GM21526 (cell line): ENCODE measurements at regions not wholly inside any gene's neighbourhood (a gene's known extent, or its start where the extent isn't known, plus 50 kb on each side); places are given as distances from the start of the nearest gene placed in this dataset.
"Not testable (repeated sequence)": the region's sequence is repeated elsewhere in the genome, so short reads cannot be mapped to it uniquely, and the experiment has no call there.

Experiments used
- ATAC-seq: cut with Tn5 transposase; IDR thresholded peaks from one replicate; pipeline ENCODE4 v1.9.1; 2021; ENCODE audit warnings: moderate library complexity; ENCODE audit not compliant: unreplicated experiment, low FRiP score

DNA sequence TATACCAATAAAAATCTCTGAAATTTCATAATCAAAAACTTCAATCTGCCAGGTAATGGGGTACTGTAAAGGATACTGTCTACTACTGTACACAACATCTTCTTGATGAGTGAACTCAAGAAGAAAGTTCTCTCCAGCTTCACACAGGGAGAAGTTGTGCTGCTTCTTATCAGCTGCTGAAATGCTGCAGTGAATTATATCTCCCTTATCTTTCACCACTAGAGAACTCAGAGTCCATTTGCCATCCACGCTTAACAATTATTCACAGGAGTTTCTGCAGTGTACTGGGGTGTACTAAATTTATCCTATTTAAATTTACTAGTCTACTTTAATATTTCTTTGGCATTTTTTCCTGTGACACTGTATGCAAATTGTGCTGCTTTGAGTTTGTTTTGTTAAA, 384.8 kb downstream of the TFAP2B start:
- ATAC-seq, result no peak

DNA sequence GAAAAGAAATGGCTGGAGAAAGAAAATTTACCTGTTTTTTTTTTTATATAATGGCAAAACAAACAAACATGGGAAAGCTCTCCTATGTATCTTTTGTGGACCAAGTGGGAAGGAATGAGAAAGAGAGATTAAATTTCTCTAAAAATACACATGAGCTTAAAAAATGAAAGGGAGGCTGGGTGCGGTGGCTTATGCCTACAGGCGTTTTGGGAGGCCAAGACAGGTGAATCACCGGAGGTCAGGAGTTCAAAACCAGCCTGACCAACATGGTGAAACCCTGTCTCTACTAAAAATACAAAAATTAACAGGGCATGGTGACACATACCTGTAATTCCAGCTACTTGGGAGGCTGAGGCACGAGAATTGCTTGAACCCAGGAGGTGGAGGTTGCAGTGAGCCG, 388.0 kb downstream of the TFAP2B start:
- ATAC-seq, result not testable (repeated sequence)

DNA sequence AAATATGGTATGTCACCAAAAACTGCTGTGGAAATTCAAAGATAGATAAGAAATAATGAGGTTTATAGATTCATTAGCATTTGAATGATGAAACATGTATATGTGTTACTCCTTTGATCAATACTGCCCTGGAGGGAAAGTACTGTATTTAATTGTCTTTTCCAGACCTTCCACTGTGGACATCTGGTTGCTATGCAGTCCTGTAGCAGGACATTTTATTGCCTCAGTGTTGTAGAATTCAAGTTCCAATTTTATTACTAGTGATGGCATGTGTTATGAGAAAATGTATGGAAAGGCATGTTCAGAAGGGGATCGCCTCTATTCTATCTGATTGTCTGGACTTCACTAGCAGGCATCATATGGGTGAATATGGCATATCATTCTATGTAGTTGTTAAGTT, 391.0 kb downstream of the TFAP2B start:
- ATAC-seq, result no peak

DNA sequence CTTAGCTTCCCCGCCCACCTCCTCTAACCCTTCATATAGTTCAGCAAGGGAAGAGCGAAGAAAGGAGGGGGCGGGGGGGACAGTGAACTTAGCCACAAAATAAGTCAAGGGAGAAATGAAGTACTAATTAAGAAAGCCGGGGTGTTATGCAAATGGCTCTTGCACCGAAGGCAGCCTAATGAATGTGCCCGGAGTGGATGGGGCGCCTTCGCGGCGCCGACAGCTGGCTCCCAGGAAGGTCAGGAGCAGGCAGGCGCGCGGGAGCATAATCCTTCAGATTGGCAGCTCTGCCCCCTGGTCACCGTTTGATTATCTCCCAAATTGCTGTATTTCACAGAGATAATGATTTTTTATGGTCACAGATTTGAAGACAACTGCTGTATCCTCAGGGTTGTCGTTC, 395.1 kb downstream of the TFAP2B start:
- no peak for ATAC-seq

DNA sequence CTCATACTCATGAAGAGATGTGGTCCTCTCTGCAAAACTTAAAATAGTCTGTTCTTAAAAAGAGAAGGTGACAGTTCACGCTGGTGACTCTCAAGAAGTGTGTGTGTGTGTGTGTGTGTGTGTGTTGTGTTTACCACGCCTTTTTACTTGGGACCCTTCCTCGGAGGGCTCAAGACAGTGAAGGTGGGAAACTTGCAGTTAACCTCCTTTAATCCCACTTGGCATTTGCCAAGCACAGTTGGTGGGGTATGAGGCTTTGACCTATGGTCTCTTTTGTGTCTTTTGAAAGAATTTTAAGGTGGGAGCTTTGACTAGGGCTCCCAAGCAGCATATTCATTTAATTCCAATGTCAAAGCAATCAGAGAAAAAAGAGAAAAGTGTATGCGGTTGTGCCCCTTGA, 395.8 kb downstream of the TFAP2B start:
- no peak for ATAC-seq

DNA sequence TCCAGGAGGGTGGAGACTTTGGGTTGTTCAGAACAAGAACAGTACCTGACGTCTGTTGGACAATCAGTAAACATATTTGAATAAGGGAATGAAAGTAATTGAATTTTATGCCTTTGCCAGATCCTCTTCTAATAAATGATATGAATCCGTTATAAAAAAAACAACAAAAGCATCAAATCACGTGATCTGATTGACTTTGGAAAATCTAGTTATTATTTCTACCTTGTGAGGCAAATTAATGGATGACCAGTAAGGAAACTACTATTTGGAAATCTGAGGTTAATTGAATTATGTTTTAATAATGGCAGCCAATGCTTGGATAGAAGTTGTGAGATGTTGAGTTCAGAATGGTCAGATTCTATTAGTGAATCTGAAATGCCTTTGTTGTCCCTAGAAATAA, 399.5 kb downstream of the TFAP2B start:
- no peak for ATAC-seq

DNA sequence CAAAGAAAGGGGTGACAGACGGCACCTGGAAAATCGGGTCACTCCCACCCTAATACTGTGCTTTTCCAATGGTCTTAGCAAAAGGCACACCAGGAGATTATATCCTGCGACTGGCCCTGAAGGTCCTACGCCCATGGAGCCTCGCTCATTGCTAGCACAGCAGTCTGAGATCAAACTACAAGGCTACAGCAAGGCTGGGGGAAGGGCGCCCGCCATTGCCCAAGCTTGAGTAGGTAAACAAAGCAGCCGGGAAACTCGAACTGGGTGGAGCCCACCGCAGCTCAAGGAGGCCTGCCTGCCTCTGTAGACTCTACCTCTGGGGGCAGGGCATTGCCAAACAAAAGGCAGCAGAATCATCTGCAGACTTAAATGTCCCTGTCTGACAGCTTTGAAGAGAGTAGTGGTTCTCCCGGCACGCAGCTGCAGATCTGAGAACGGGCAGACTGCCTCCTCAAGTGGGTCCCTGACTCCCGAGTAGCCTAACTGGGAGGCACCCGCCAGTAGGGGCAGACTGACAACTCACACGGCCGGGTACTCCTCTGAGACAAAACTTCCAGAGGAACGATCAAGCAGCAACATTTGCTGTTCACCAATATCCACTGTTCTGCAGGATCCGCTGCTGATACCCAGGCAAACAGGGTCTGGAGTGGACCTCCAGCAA, 406.0 kb downstream of the TFAP2B start:
- ATAC-seq, result not testable (repeated sequence)

DNA sequence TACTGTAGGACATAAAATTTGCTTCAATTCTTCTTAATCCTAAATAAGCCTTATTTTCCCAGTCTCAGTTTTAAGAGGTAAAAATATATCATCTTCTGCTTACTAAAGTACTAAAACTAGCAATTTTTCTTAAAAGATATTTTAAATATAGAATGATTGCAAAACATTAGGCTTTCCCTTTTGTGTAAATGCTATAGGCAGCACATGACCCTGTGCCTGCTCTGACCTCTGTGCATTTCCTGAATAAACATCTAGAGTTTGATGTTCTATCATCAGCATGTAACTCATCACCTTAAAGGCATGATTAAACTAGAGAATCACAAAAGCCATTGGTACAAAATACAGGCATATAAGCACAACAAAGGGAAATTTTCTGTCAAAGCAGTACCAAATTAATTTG, 422.7 kb downstream of the TFAP2B start:
- ATAC-seq, result no peak

DNA sequence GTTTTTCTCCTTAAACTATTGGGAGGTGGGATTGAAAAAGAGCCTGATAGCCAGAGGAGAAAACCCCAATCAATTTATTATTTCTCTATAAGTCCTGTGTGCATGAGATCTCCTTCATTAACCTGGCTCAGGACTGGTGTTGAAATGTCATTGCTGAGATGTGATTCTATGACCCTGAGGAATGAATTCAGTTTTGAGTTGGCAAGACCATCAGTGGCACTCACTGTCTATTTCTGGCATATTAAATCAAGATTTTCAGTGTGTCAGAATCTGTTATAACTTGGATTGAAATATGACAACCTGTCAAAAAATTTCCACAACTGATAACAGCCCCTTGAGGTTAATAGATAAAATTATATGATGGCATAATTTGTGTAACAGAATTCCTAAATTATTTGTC, 431.1 kb downstream of the TFAP2B start:
- no peak for ATAC-seq

DNA sequence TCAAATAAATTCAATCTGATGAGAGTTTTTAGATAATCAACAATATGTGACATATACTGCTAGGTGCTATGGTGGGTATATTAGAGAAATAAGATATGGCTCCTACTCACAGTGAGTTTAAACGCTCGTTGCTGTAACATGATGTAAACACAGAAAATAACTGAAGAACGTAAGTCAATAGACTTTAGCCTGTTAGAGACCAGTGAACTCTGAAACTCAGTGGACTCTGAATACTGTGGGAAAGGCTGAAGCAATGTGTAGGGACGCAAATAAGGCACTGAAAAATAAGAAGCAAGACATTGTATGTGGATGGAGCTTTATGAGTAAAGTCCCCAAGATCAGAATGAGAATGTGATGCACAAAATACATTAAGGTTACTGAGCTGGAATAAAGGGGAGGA, 431.6 kb downstream of the TFAP2B start:
- no peak for ATAC-seq

DNA sequence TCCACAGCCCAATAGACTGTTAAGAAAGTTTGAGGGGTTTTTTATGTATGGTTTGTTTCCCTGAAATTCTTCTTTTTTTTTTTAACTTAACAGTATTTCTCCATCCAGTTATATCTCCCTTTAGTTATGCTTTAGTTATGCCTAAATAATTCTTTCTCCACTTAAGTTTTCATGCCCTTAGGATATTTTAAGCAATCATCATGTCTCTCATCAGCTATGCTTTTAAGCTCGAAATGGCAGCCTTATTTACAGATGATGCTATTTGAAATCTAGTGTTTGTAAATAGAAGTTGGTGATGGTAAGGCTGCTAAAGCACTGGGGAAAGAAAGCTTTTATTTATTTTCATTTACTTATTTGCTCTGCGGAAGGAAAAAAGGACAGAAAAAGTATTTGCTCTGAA, 439.3 kb downstream of the TFAP2B start:
- no peak for ATAC-seq

DNA sequence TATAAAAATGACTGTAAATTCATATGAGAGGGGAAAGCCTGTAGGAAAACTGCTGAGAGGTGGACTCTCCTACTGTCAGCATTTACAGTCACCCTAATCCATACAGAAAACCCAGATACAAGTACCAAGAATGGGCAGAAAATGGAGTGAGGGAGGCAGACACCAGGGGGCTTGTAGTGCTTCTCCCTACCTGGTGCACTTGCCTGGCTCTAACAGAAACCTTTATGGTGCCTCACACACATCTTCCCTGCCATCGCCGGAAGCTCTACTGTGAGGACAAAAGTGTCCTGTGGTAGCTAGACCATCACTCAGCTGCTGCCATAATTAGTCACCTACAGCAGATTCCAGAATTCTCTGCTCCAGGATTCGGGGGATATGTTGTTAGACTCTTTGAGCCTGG, 441.3 kb downstream of the TFAP2B start:
- ATAC-seq, result no peak

DNA sequence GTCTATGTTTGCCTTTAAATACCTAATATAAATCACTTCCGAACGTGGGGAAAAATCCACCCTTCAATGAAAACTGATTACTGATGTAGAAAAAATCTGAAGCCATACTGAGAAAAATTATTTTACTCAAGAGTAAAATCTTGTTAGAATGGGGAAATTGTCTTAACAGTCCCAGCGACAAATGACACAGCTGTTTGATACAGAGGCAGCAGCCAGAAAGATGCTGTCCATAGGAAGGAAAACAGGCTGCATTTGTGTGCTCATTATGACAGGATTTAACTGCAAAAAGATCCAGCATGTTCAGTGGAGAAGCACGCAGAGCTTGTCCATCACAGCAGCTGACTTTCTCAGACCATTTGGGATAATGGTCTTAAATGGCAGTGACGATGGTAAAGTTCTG, 443.0 kb downstream of the TFAP2B start:
- ATAC-seq, result no peak

DNA sequence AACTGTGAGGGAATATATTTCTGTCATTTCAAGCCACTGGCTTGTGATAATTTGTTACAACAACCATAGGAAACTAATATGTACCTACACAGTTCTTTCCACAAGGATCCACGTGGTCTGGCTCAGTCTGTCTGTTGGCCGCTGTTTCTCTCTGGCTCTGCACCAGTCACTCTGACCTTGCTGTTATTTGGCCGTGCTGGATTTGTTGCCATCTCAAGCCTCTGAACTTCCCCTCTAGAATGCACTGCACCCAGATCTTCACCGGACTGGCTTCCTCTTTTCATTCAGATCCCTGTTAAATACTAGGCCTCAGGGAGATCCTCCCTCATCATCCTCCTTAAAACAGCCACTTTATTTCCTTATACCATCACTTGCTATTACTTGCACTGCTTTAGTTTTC, 446.8 kb downstream of the TFAP2B start:
- no peak for ATAC-seq

DNA sequence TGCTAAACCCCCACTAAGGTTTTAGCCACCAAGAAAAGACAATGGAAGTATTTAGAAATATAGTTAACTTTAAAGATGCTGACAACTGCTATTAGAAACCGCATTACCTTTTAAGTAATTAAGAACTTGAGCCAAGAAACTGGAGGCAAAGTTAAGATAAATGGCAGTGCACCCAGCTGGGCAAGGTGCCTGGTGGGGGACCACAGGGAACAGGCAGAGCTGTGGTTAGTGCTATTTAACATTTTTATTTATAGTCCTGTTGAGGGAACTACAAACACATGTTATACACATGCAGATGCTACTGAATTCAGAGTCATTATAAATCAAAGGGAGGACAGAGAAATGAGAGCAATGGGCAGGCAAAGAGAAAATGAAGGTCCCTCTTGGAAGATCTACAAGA, 447.9 kb downstream of the TFAP2B start:
- ATAC-seq, result no peak

DNA sequence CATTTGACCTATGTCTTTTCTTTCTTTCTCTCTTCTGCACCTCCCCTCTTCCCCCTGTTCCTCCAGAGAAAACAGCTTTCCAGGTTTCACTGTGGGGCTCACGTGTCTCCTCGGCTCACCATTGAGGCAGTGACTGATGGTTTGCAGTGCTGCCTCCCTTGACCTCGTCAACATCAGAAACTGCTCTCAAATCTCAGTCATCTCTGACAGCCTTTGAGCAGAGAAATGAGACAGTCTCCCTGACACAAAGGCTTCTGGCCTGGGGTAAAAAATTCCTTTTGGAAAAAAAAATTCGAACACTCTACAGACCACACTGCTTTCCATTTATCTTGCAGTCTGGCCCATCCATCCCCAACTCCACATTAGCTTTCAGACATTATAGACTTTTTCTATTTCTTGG, 450.0 kb downstream of the TFAP2B start:
- ATAC-seq, result no peak

DNA sequence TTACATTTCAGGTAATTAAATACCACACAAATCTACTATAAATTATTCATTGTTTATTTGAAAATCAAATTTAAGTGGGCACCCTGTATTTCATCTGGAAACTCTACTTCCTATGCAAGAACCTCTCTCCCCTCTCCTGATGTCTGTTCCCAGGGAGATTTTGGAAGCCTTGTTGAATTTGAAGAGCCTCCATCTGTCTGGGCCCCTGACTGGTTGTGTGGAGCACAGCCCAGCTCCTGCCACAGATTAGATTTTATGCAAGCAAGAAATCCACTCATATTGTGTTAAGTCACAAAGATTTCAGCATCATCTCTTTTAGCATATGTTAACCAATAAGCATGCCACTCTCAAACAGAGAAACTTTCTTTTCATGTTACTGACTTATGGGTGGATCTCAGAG, 451.2 kb downstream of the TFAP2B start:
- no peak for ATAC-seq

DNA sequence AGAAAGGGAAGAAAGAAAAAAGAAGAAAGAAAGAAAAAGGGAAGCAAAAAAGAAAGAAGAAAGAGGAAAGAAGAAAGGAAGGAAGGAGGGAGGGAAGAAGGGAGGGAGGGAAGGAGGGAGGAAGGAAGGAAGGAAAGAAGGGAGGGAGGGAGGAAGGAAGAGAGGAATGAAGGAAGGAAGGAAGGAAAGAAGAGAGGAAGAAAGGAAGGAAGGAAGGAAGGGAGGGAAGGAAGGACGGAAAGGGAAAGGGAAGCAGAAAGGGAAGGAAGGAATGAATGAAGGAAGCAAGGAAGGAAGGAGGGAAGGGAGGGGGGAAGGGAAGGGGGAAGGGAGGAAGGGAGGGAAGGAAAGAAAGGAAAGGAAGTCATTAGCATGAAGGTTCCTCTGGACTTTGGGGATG, 452.9 kb downstream of the TFAP2B start:
- no peak for ATAC-seq

DNA sequence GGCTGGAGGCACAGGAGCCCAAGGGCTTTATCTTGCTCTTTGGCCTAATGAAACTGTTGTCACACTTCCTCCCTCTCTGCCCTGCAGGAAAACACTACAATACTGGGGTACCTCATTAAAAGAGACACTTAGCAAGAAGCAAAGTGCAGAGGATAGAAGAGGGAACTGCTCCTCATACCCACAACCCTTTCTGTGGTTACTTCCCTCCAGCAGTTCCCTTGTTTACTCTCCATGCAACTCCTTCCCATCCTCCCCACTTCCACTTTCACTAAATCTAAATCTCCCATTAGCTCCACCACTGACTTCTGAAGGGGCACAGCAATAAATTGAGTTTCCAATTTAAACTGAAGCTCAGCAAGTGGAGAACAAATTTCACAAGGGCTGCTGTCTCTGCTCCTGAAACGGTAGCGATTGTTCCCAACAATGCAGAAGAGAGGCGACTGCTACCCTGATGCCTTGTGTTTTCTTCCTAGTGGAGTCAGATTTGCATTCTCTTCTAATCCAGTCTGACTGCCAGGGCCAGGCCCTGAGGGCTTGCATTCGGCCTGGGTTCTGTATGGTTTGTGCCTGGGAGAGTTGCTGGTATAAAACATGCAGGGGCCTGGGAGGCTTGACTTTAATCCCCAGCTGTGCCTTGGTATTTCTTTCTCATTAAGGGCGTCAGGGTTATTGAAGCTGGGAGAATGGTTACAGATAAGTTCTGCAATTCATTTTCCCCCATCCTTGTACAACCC, 454.7 kb downstream of the TFAP2B start:
- ATAC-seq, result no peak

DNA sequence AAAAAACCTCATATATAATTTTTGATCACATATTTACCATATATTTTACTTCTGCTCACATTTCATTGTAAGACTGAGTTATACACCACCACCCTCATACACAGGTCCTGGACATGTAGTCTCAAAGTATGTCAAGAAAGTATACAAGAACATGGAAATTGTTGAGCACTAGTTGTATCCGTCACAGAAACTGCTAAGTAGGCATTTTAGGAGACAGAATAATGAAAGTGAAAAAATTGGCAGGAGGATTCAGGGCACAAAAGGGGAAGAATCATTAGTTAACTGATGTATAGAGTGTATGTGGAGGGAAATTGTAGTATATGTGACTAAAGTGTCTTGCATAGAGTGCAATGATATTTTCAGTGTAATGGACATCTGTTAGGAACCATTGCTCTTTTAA, 458.8 kb downstream of the TFAP2B start:
- ATAC-seq, result no peak

DNA sequence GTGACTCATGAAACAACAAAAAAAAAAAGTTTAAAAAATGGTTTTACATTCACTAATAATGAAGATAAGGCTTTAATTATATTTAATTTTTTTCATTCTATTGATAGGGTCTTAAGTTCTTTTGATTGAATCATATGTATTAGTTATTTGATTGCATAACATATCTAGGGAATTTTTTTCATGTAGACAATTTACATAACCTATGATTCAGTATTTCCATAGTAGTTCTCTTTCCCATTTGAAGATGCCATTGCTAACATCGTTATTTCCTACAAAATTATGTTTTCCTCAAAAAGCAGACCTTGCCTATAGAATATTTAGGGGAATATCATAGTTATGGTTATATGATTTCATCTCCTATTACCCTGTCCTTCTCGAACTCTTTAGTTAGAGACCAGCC, 463.4 kb downstream of the TFAP2B start:
- no peak for ATAC-seq

DNA sequence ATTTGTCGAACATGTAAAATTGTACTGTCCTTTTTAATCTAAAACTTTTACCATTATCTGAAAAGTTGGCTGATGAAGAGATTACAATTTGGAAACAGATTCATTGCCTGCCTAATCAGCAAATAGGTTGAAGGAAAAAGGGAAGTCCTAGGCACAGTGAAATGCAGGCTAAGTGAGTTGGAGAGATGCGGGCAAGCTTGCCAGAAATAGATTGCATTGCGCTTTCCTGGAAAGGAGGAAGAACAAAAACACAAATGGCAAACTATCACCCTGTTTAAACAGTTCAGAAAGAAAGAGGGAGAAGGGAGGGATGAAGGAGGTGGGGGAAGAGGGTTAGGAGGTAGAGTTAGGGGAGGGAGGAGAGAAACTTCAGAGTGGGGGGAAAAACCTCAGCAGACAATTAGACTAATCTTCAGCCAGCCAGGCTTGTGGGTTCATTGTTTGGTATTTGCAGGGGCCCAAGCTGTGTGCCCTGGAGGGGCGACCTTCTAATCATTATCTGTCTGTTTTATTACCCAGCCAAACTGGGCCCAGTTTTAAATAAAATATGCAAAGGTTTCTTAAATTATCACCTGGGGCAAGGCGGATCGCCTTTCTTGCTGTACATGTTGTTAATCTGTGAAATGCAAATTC, 465.2 kb downstream of the TFAP2B start:
- no peak for ATAC-seq
